ENCODE measurements at regions not wholly inside any gene's neighbourhood (a gene's known extent, or its start where the extent isn't known, plus 50 kb on each side); places are given as distances from the start of the nearest gene placed in this dataset.

- no peak for TF ChIP-seq EZH2 (IDR thresholded peaks at IDR 0.05)
- TF ChIP-seq POLR2AphosphoS5 (IDR thresholded peaks at IDR 0.05; ENCODE audit: borderline replicate concordance, low read depth, low read length), result no peak
- no peak for TF ChIP-seq FOXP2 (optimal IDR thresholded peaks at IDR 0.05; ENCODE audit: control extremely low read depth, extremely low read length, insufficient read depth)
These were observed 259.7 kb downstream of the CDH19 start for GRCh38 chr18:66344227-66344626.
